H9 (cell line): ENCODE measurements at regions not wholly inside any gene's neighbourhood (a gene's known extent, or its start where the extent isn't known, plus 50 kb on each side); places are given as distances from the start of the nearest gene placed in this dataset.

ENCODE experiments used
- DNase-seq: peaks from one replicate; pipeline ENCODE4 v3.0.0-alpha.2; 2017
- H2AFZ ChIP-seq: one replicate; pipeline ENCODE4 v1.6.1; 2013; ENCODE audit warnings: mild to moderate bottlenecking, low read length, control low read depth, moderate library complexity
- H2AK5ac ChIP-seq: 2 replicates; pipeline ENCODE4 v1.6.1; 2013; ENCODE audit warnings: low read length, control low read depth, mixed read lengths; ENCODE audit not compliant: insufficient read length
- H2BK120ac ChIP-seq: one replicate; pipeline ENCODE4 v1.6.1; 2013; ENCODE audit warnings: low read depth, mild to moderate bottlenecking, low read length, control low read depth, inconsistent platforms; ENCODE audit not compliant: poor library complexity, severe bottlenecking
- H2BK12ac ChIP-seq: 2 replicates; pipeline ENCODE4 v1.6.1; 2013; ENCODE audit warnings: low read length, control low read depth, mixed read lengths, low read depth; ENCODE audit not compliant: insufficient read length
- H2BK15ac ChIP-seq: 2 replicates; pipeline ENCODE4 v1.6.1; 2013; ENCODE audit warnings: low read depth, low read length, control low read depth
- H2BK20ac ChIP-seq: one replicate; pipeline ENCODE4 v1.6.1; 2013; ENCODE audit warnings: low read depth, mild to moderate bottlenecking, low read length, control low read depth, inconsistent platforms; ENCODE audit not compliant: poor library complexity, severe bottlenecking
- H2BK5ac ChIP-seq: 2 replicates; pipeline ENCODE4 v1.6.1; 2013; ENCODE audit warnings: low read length, control low read depth, mixed read lengths; ENCODE audit not compliant: insufficient read length
- H3K14ac ChIP-seq: 2 replicates; pipeline ENCODE4 v1.6.1; 2013; ENCODE audit warnings: low read length, control low read depth; ENCODE audit not compliant: insufficient read depth
- H3K18ac ChIP-seq: 2 replicates; pipeline ENCODE4 v1.6.1; 2013; ENCODE audit warnings: low read depth, mild to moderate bottlenecking, mixed read lengths, low read length, control low read depth; ENCODE audit not compliant: insufficient read length
- H3K23ac ChIP-seq: 2 replicates; pipeline ENCODE4 v1.6.1; 2013; ENCODE audit warnings: low read length, control low read depth, mixed read lengths, low read depth; ENCODE audit not compliant: insufficient read length
- H3K23me2 ChIP-seq: 2 replicates; pipeline ENCODE4 v1.6.1; 2013; ENCODE audit warnings: low read depth, mild to moderate bottlenecking, mixed read lengths, low read length, control low read depth; ENCODE audit not compliant: insufficient read length, poor library complexity, severe bottlenecking
- H3K27ac ChIP-seq: 2 replicates; pipeline ENCODE4 v1.5.1; 2013; ENCODE audit warnings: low read length, control low read depth, mixed read lengths, low read depth; ENCODE audit not compliant: insufficient read length
- H3K27me3 ChIP-seq: 2 replicates; pipeline ENCODE4 v1.6.1; 2013; ENCODE audit warnings: low read length, control low read depth, inconsistent platforms; ENCODE audit not compliant: insufficient read depth
- H3K4ac ChIP-seq: 2 replicates; pipeline ENCODE4 v1.6.1; 2013; ENCODE audit warnings: low read depth, mild to moderate bottlenecking, control low read depth, inconsistent platforms, low read length, moderate library complexity
- H3K4me1 ChIP-seq: 2 replicates; pipeline ENCODE4 v1.6.1; 2013; ENCODE audit warnings: low read length, control low read depth, inconsistent platforms; ENCODE audit not compliant: insufficient read depth
- H3K4me2 ChIP-seq: 2 replicates; pipeline ENCODE4 v1.6.1; 2013; ENCODE audit warnings: low read length, control low read depth, mixed read lengths; ENCODE audit not compliant: insufficient read length, insufficient read depth
- H3K56ac ChIP-seq: 2 replicates; pipeline ENCODE4 v1.6.1; 2013; ENCODE audit warnings: low read depth, mild to moderate bottlenecking, mixed read lengths, low read length, control low read depth; ENCODE audit not compliant: insufficient read length
- H3K79me1 ChIP-seq: 2 replicates; pipeline ENCODE4 v1.6.1; 2013; ENCODE audit warnings: low read depth, mild to moderate bottlenecking, moderate library complexity, low read length, control low read depth, inconsistent platforms; ENCODE audit not compliant: insufficient read depth, poor library complexity, severe bottlenecking
- H3K79me2 ChIP-seq: 2 replicates; pipeline ENCODE4 v1.6.1; 2013; ENCODE audit warnings: low read length, control low read depth, inconsistent platforms; ENCODE audit not compliant: insufficient read depth
- H3K9ac ChIP-seq: 2 replicates; pipeline ENCODE4 v1.6.1; 2013; ENCODE audit warnings: low read length, control low read depth, mixed read lengths; ENCODE audit not compliant: insufficient read length; ENCODE audit errors: extremely low read depth
- H3K9me3 ChIP-seq: one replicate; pipeline ENCODE4 v1.6.1; 2013; ENCODE audit warnings: low read depth, low read length, inconsistent platforms; ENCODE audit not compliant: control insufficient read depth
- H3T11ph ChIP-seq: one replicate; pipeline ENCODE4 v1.6.1; 2013; ENCODE audit warnings: mild to moderate bottlenecking, low read length, control low read depth, inconsistent platforms
- H4K20me1 ChIP-seq: one replicate; pipeline ENCODE4 v1.6.1; 2013; ENCODE audit not compliant: control insufficient read depth, insufficient read length, insufficient read depth
- H4K5ac ChIP-seq: 2 replicates; pipeline ENCODE4 v1.6.1; 2013; ENCODE audit warnings: low read depth, mild to moderate bottlenecking, mixed read lengths, low read length, control low read depth; ENCODE audit not compliant: insufficient read length
- H4K8ac ChIP-seq: replicated peaks from 2 replicates; pipeline ENCODE4 v1.6.1; 2013; ENCODE audit warnings: low read length, control low read depth, mixed read lengths, low read depth; ENCODE audit not compliant: insufficient read length
- H4K91ac ChIP-seq: 2 replicates; pipeline ENCODE4 v1.6.1; 2013; ENCODE audit warnings: low read depth, mild to moderate bottlenecking, moderate library complexity, mixed read lengths, low read length, control low read depth; ENCODE audit not compliant: insufficient read length
- H3K27ac Mint-ChIP-seq, 3 experiments: 2 replicates in 2 of 3; 3 replicates in 1 of 3; pipeline ENCODE4 v1.8.0; 2020 to 2021; ENCODE audit warnings: mixed read lengths in 3 of 3, mild to moderate bottlenecking in 1 of 3, moderate library complexity in 1 of 3
- H3K27me3 Mint-ChIP-seq: 2 replicates; pipeline ENCODE4 v1.8.0; 2021; ENCODE audit warnings: low read depth, mild to moderate bottlenecking, moderate library complexity, mixed read lengths
- H3K36me3 Mint-ChIP-seq, 3 experiments: 2 replicates in 2 of 3; 3 replicates in 1 of 3; pipeline ENCODE4 v1.8.0; 2020 to 2021; ENCODE audit warnings: low read depth in 3 of 3, mixed read lengths in 3 of 3; ENCODE audit not compliant: insufficient read depth in 1 of 3
- H3K4me1 Mint-ChIP-seq, 2 experiments: 2 replicates each; pipeline ENCODE4 v1.8.0; 2020; ENCODE audit warnings: mixed read lengths in 2 of 2
- H3K4me3 Mint-ChIP-seq, 2 experiments: 2 replicates in 1 of 2; 3 replicates in 1 of 2; pipeline ENCODE4 v1.8.0; 2020 to 2021; ENCODE audit warnings: mild to moderate bottlenecking in 2 of 2, mixed read lengths in 2 of 2, moderate library complexity in 1 of 2
- H3K9me3 Mint-ChIP-seq, 2 experiments: 2 replicates in 1 of 2; 3 replicates in 1 of 2; pipeline ENCODE4 v1.8.0; 2020; ENCODE audit warnings: mild to moderate bottlenecking in 2 of 2, mixed read lengths in 2 of 2, moderate library complexity in 1 of 2
- CTCF ChIP-seq: fragments of 200-600 bp; sonication (generic); conservative IDR thresholded peaks from 3 replicates; pipeline ENCODE4 v1.8.0; 2021; ENCODE audit warnings: antibody characterized with exemption, mild to moderate bottlenecking
- WGBS: extraction: QIAGEN DNeasy Blood & Tissue Kit; methylation state at CpG from one replicate; pipeline ENCODE4 v1.1.7; 2013; ENCODE audit warnings: missing lambda C conversion rate, low lambda C conversion rate, mixed read lengths; ENCODE audit not compliant: insufficient read length; ENCODE audit errors: extremely low coverage; 5-methylcytosine and 5-hydroxymethylcytosine counted together

GRCh38 chr1:209343511-209343910, 240.0 kb upstream of the CAMK1G start:
- H3K23me2 ChIP-seq, result no peaks in the 10 kb centered on the region
- H4K8ac ChIP-seq, result no peak overlapping the region
- no peak overlapping the region for H3K27ac Mint-ChIP-seq
- no peaks in the 10 kb centered on the region for H3K9me3 ChIP-seq
- no peak overlapping the region for H2AFZ ChIP-seq
- no peak overlapping the region for H4K5ac ChIP-seq
- H3K4me1 ChIP-seq, result no peaks in the 10 kb centered on the region
- no peak overlapping the region for H3K23ac ChIP-seq
- H3K4me1 Mint-ChIP-seq, result peaks cover 0 to 15% of the 10 kb centered on the region in 2 experiments; a peak in 3 of 4 replicates
- no peak overlapping the region for H3K27ac ChIP-seq
- no peaks in the 10 kb centered on the region for H3K79me1 ChIP-seq
- H2BK20ac ChIP-seq, result no peak overlapping the region
- no peak for DNase-seq
- no peak overlapping the region for H3K14ac ChIP-seq
- no peaks in the 10 kb centered on the region; the same call in none of the 2 replicates for H3K27me3 Mint-ChIP-seq
- no peak overlapping the region for H3K4me3 Mint-ChIP-seq
- H2BK5ac ChIP-seq, result no peak overlapping the region
- no peak overlapping the region for H3K56ac ChIP-seq
- no peak overlapping the region for H3K9ac ChIP-seq
- H4K91ac ChIP-seq, result no peak overlapping the region
- H3K4me2 ChIP-seq, result no peak overlapping the region
- H4K20me1 ChIP-seq, result no peaks in the 10 kb centered on the region
- TF ChIP-seq CTCF, result no peak
- H2BK12ac ChIP-seq, result no peak overlapping the region
- no peak overlapping the region for H3K4ac ChIP-seq
- WGBS, result no CpG with 5 or more reads among the region's 4 CpGs
- H3K79me2 ChIP-seq, result no peaks in the 10 kb centered on the region
- no peak overlapping the region for H3K18ac ChIP-seq
- no peaks in the 10 kb centered on the region for H3K36me3 Mint-ChIP-seq
- H2BK15ac ChIP-seq, result no peak overlapping the region
- no peaks in the 10 kb centered on the region for H3K9me3 Mint-ChIP-seq
- H3T11ph ChIP-seq, result no peak overlapping the region
- no peaks in the 10 kb centered on the region for H3K27me3 ChIP-seq
- no peak overlapping the region for H2BK120ac ChIP-seq
- H2AK5ac ChIP-seq, result no peak overlapping the region
